ENCODE measurements at regions not wholly inside any gene's neighbourhood (a gene's known extent, or its start where the extent isn't known, plus 50 kb on each side); places are given as distances from the start of the nearest gene placed in this dataset.

DNA sequence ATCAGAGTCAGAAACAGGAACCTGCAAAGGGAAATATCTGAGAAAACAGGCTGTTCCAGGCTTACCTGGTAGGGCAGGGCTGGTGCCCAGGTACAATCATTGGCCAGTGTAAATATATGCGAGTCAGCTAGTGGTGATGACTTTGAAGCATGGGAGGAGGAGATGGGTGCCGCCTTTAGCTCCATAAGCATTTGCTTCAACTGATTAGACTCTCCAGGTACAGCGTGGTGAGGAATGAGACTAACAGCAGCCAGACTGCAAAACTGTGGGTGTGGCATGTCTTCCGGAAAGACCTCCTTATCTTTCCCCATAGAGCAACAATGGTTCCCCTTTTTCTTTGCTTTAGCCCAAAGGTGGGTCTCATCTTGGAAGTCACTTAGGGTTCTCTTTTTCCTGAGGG, 137.2 kb downstream of the LRIG2 start:
- TF ChIP-seq, protein P1, sequence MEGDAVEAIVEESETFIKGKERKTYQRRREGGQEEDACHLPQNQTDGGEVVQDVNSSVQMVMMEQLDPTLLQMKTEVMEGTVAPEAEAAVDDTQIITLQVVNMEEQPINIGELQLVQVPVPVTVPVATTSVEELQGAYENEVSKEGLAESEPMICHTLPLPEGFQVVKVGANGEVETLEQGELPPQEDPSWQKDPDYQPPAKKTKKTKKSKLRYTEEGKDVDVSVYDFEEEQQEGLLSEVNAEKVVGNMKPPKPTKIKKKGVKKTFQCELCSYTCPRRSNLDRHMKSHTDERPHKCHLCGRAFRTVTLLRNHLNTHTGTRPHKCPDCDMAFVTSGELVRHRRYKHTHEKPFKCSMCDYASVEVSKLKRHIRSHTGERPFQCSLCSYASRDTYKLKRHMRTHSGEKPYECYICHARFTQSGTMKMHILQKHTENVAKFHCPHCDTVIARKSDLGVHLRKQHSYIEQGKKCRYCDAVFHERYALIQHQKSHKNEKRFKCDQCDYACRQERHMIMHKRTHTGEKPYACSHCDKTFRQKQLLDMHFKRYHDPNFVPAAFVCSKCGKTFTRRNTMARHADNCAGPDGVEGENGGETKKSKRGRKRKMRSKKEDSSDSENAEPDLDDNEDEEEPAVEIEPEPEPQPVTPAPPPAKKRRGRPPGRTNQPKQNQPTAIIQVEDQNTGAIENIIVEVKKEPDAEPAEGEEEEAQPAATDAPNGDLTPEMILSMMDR (IDR thresholded peaks at IDR 0.05 in 4 of 5, conservative IDR thresholded peaks at IDR 0.05 in 1 of 5), result no peak
- TF ChIP-seq POLR2A (IDR thresholded peaks at IDR 0.05), result no peak
